ENCODE measurements at regions not wholly inside any gene's neighbourhood (a gene's known extent, or its start where the extent isn't known, plus 50 kb on each side); places are given as distances from the start of the nearest gene placed in this dataset.
"Not testable (repeated sequence)": the region's sequence is repeated elsewhere in the genome, so short reads cannot be mapped to it uniquely, and the experiment has no call there.

DNA sequence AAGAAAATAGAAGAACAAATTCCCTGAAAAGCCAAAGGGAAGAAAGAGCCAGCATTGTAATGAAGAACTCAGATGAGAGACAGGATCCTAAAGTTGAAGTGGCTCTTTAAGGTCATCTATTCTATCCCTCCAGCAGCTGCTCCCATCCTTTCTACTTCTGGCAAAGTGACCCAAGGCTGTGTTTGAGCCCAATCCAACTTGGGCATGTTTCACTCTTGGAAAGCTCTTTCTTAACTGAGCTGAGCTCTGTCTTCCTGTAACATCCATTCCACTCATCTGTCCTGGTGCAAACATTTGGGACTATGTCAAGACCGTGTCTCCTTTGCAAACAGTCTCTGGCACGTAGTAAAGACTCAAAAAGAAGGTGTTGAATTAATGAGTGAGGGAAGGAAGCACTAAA, 298.1 kb upstream of the IGF1R start:
- TF ChIP-seq EZH2phosphoT487 (IDR thresholded peaks at IDR 0.05; ENCODE audit: borderline replicate concordance), result no peak
- TF ChIP-seq, protein P1, sequence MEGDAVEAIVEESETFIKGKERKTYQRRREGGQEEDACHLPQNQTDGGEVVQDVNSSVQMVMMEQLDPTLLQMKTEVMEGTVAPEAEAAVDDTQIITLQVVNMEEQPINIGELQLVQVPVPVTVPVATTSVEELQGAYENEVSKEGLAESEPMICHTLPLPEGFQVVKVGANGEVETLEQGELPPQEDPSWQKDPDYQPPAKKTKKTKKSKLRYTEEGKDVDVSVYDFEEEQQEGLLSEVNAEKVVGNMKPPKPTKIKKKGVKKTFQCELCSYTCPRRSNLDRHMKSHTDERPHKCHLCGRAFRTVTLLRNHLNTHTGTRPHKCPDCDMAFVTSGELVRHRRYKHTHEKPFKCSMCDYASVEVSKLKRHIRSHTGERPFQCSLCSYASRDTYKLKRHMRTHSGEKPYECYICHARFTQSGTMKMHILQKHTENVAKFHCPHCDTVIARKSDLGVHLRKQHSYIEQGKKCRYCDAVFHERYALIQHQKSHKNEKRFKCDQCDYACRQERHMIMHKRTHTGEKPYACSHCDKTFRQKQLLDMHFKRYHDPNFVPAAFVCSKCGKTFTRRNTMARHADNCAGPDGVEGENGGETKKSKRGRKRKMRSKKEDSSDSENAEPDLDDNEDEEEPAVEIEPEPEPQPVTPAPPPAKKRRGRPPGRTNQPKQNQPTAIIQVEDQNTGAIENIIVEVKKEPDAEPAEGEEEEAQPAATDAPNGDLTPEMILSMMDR (conservative IDR thresholded peaks at IDR 0.05; ENCODE audit: low read length), result no peak
- Histone ChIP-seq H2AFZ (ENCODE audit: low read length) (no peak overlapping the region), H3F3A (ENCODE audit: low read depth) (no peaks in the 10 kb centered on the region), H3K27me3 (ENCODE audit: insufficient read depth, low read length, poor library complexity, severe bottlenecking) (no peaks in the 10 kb centered on the region), H4K20me1 (ENCODE audit: insufficient read depth, low read length, poor library complexity, severe bottlenecking) (no peaks in the 10 kb centered on the region), H3K36me3 (ENCODE audit: insufficient read depth, low read length) (no peaks in the 10 kb centered on the region), H3K9me3 (ENCODE audit: insufficient read depth, low read depth, low read length) (no peaks in the 10 kb centered on the region), H3K4me1 (ENCODE audit: insufficient read depth, low read length, poor library complexity, severe bottlenecking) (no peaks in the 10 kb centered on the region), H3K4me2 (ENCODE audit: low read depth, low read length, poor library complexity, severe bottlenecking) (no peak overlapping the region), H3K9ac (ENCODE audit: low read depth, low read length, poor library complexity, severe bottlenecking) (no peak overlapping the region), H3K9me2 (replicated peaks; ENCODE audit: low read depth, low read length) (no peaks in the 10 kb centered on the region), H3K79me2 (ENCODE audit: insufficient read depth, low read length) (no peaks in the 10 kb centered on the region), H3K4me3 (ENCODE audit: low read length, poor library complexity, severe bottlenecking) (no peak overlapping the region)

DNA sequence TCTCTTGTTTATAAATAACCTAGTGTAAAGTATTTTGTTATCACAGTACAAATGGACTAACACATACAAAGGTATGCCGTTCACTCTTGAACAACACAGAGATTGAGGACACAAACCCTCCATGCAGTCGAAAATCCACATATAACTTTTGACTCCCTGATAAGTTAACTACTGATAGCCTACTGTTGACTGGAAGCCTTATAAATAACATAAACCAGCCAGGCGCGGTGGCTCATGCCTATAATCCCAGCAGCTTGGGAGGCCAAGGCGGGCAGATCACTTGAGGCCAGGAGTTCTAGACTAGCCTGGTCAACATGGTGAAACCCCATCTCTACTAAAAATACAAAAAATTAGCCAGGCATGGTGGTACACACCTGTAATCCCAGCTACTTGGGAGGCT, 290.1 kb upstream of the IGF1R start:
- H3K9me3 ChIP-seq (ENCODE audit: insufficient read depth, low read depth, low read length); H3F3A ChIP-seq (ENCODE audit: low read depth); H4K20me1 ChIP-seq (ENCODE audit: insufficient read depth, low read length, poor library complexity, severe bottlenecking); H3K4me3 ChIP-seq (ENCODE audit: low read length, poor library complexity, severe bottlenecking); H3K9me2 ChIP-seq (replicated peaks; ENCODE audit: low read depth, low read length); H3K27me3 ChIP-seq (ENCODE audit: insufficient read depth, low read length, poor library complexity, severe bottlenecking); H3K9ac ChIP-seq (ENCODE audit: low read depth, low read length, poor library complexity, severe bottlenecking); H3K79me2 ChIP-seq (ENCODE audit: insufficient read depth, low read length); H3K36me3 ChIP-seq (ENCODE audit: insufficient read depth, low read length); H2AFZ ChIP-seq (ENCODE audit: low read length); H3K4me1 ChIP-seq (ENCODE audit: insufficient read depth, low read length, poor library complexity, severe bottlenecking); H3K4me2 ChIP-seq (ENCODE audit: low read depth, low read length, poor library complexity, severe bottlenecking): not testable (repeated sequence)

DNA sequence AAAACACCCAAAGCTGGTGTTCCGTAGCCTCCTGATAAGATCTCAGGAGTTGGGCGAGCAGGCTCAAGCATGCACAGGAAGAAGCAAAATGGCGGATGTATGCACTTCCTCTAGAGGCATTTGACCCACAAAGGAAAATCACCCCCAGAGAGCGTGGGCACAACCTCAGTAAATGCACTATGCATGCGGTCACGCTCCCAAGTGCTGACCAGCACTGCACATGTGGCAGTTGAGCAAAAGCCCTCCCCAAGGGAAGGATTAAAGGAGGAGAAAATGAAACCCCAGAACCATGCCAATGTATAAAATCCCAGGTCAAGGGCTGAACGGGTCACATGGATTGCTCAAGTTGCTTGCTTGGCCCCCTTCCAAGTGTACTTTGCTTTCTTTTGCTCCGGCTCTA, 289.4 kb upstream of the IGF1R start:
- no peak overlapping the region for H3K4me2 ChIP-seq (ENCODE audit: low read depth, low read length, poor library complexity, severe bottlenecking)
- TF ChIP-seq, protein P1 (conservative IDR thresholded peaks at IDR 0.05; ENCODE audit: low read length), result no peak
- no peak for TF ChIP-seq EZH2phosphoT487 (IDR thresholded peaks at IDR 0.05; ENCODE audit: borderline replicate concordance)

DNA sequence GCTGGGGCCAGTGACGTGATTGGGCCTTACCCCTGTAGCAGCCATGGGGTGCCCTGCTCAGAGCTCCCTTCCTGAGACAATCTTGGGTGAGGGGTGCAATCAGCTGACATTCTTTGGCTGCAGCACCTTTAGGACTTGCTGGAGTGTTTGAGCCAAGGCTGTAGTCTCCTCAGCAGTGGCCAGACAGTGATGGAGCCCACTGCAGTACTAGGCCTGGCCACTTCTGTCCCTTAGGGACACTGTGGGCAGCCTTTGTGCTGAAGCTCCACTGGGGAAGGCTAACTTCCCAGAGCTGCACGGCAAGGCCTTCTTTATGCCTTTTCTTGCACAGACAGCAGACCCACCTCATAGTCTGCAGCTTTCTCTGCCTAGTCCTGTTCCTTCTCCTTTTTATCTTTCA, 284.9 kb upstream of the IGF1R start:
- no peak overlapping the region for H3K4me3 ChIP-seq (ENCODE audit: low read length, poor library complexity, severe bottlenecking)

More for the DNA sequence above, 289.4 kb upstream of the IGF1R start:
- Histone ChIP-seq H3K36me3 (ENCODE audit: insufficient read depth, low read length) (no peaks in the 10 kb centered on the region), H3K4me1 (ENCODE audit: insufficient read depth, low read length, poor library complexity, severe bottlenecking) (no peaks in the 10 kb centered on the region), H3K9ac (ENCODE audit: low read depth, low read length, poor library complexity, severe bottlenecking) (no peak overlapping the region), H3K9me3 (ENCODE audit: insufficient read depth, low read depth, low read length) (no peaks in the 10 kb centered on the region), H3K4me3 (ENCODE audit: low read length, poor library complexity, severe bottlenecking) (no peak overlapping the region), H3K27me3 (ENCODE audit: insufficient read depth, low read length, poor library complexity, severe bottlenecking) (no peaks in the 10 kb centered on the region), H3K9me2 (replicated peaks; ENCODE audit: low read depth, low read length) (no peaks in the 10 kb centered on the region), H4K20me1 (ENCODE audit: insufficient read depth, low read length, poor library complexity, severe bottlenecking) (no peaks in the 10 kb centered on the region), H3F3A (ENCODE audit: low read depth) (no peaks in the 10 kb centered on the region), H3K79me2 (ENCODE audit: insufficient read depth, low read length) (no peaks in the 10 kb centered on the region), H2AFZ (ENCODE audit: low read length) (no peak overlapping the region)

More for the DNA sequence above, 284.9 kb upstream of the IGF1R start:
- Histone ChIP-seq H3K9me2 (replicated peaks; ENCODE audit: low read depth, low read length) (no peaks in the 10 kb centered on the region), H3K9me3 (ENCODE audit: insufficient read depth, low read depth, low read length) (no peaks in the 10 kb centered on the region), H3K9ac (ENCODE audit: low read depth, low read length, poor library complexity, severe bottlenecking) (no peak overlapping the region), H3K4me2 (ENCODE audit: low read depth, low read length, poor library complexity, severe bottlenecking) (no peak overlapping the region), H2AFZ (ENCODE audit: low read length) (no peak overlapping the region), H3F3A (ENCODE audit: low read depth) (no peaks in the 10 kb centered on the region), H3K4me1 (ENCODE audit: insufficient read depth, low read length, poor library complexity, severe bottlenecking) (no peaks in the 10 kb centered on the region), H3K36me3 (ENCODE audit: insufficient read depth, low read length) (no peaks in the 10 kb centered on the region), H3K79me2 (ENCODE audit: insufficient read depth, low read length) (no peaks in the 10 kb centered on the region), H4K20me1 (ENCODE audit: insufficient read depth, low read length, poor library complexity, severe bottlenecking) (no peaks in the 10 kb centered on the region), H3K27me3 (ENCODE audit: insufficient read depth, low read length, poor library complexity, severe bottlenecking) (no peaks in the 10 kb centered on the region)
- no peak for TF ChIP-seq EZH2phosphoT487 (IDR thresholded peaks at IDR 0.05; ENCODE audit: borderline replicate concordance)

Data from Loucy (cell line).